HG03439 (cell line): ENCODE measurements at regions not wholly inside any gene's neighbourhood (a gene's known extent, or its start where the extent isn't known, plus 50 kb on each side); places are given as distances from the start of the nearest gene placed in this dataset.

Source experiments
- ATAC-seq: cut with Tn5 transposase; IDR thresholded peaks from one replicate; pipeline ENCODE4 v1.9.1; 2021; ENCODE audit warnings: mild to moderate bottlenecking, moderate library complexity; ENCODE audit not compliant: unreplicated experiment

DNA sequence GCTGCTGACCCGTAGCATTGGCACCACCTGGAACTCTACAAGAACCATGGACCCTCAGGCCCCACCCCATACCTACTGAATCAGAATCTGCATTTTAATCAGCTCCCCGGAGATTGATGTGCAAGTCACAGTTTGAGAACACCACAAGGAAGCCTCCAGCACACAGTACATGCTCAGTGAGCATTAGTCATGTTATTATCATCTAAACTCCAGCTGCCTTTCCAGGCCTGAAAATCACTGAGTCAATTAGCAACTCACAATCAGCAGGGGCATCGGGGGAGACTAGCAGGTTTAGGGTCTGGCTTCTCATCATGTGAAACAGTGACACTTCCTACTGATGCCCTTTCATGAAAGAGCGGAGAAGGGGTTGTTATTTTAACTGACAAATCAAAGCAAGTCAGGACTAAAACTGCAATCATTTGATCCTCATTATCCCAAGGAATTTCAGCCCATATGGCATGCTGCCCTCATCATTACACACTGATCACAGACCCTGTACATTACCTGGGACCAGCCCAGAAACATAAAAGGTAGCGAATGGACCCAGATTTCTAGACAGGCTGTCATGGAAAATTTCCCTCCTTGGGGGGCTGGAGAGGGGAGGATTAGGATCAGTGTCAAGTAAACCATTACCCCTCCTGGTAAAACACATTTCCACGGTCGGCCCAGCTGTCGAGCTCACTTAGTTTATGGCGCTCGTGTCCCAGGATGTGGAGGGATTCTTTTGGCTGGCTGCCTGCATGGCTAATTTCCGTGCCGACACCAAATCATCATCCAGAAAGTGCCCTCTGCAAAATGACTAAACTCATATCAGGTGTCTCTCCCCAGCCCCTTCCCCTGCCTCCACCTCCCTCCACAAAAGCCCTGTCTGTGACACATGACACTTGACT is 122.8 kb downstream of the PRLHR start:
- ATAC-seq, result no peak

DNA sequence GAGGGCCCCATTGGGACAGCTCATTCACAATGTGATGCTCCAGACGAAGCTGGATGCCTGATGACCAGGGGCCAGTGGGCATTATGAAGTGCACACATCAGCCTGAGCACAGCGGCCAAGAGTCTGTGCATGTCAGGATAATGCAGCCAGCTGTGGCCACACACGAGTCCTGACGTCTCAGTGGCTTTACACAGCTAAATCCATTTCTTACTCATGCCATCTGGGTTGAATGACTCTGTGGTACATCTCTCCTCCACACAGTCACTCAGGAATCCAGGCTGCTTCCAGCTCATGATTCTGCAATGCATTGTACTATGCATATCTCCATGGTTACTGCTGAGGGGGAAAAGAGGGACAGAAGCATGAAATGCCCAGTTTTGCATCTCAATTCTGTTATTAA is 123.6 kb downstream of the PRLHR start:
- ATAC-seq, result no peak

DNA sequence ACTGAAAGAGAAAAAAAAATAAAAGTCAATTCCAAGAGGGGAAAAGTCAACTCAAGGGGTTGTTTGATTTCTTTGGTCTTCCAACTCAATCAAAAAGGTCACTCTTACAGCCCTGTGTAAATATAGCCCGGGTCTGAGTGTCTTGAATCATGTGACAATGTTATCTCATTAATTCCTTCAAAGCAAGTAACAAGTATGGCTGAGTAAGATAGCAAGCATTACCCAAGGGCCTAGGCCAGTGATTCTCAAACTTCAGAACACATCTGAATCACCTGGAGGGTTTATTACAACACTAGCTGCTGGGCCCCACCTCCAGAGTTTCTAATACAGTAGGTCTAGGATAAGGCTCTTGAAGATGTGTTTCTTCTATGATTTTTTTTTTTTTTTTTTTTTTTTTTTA is 125.0 kb downstream of the PRLHR start:
- no peak for ATAC-seq

DNA sequence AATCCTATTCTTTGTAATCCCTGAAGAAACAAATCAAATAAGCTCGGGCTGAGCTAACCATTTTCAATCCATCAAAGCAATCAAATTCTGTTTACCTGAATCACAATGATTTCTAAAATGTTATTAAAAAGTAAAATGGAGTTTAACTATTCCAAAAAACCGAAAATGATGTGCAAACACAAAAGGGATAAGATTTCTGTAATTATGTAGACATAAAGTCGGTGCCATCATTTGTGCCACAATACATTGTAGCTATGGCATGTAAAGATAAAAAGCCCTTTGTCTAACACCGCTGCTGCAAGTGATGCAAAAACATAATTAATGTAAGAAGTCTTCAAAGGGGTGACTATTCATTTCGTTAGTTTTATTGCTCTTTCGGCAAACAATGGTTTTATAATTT is 125.1 kb upstream of the FAM204A start:
- no peak for ATAC-seq

DNA sequence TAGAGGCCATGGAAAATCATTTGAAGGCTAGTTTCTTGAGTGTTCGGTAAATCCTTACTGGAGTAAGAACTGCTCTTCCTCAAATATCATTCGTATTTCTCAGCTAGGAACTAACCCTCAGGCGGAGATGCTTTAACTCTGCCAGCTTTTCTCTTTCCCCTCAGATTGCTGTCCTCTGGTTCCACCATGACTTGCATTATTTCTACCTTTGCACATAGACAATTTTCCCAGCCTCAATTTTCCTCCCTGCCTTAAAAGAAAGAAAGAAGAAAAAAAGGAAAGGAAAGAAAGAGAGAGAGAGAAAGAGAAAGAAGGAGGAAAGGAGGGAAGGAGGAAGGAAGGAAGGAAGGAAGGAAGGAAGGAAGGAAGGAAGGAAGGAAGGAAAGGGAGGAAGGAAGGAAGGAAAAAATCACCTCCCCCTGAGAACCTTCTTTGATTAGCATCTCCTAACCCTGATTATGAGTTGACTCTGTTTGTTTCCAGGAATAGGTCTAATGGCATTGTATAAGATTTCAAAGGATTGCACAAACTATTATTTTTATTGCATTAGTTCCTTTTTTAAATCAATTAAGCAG is 123.3 kb upstream of the FAM204A start:
- no peak for ATAC-seq

DNA sequence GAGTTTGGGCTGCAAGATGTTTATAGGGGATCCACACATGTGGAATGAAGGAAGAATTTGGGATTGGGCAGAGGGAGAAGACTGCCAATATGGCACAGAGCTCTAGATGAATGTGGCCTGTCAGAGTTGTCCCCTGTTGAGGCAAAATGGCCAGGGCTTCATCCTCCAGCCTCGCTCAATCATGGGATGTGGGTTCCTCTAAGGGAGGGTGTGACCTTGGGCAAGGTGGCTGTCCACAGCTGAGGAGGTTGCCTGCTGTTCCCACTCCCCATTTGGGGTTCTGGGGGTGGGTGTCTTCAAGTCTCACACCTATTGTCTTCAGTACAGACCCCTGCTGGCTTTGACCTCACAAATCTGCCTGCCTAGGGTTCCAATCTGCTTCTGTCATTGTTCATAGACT is 121.6 kb upstream of the FAM204A start:
- no peak for ATAC-seq

- no peak for ATAC-seq
Measured at GRCh38 chr10:118462401-118462800, 120.3 kb upstream of the FAM204A start.

DNA sequence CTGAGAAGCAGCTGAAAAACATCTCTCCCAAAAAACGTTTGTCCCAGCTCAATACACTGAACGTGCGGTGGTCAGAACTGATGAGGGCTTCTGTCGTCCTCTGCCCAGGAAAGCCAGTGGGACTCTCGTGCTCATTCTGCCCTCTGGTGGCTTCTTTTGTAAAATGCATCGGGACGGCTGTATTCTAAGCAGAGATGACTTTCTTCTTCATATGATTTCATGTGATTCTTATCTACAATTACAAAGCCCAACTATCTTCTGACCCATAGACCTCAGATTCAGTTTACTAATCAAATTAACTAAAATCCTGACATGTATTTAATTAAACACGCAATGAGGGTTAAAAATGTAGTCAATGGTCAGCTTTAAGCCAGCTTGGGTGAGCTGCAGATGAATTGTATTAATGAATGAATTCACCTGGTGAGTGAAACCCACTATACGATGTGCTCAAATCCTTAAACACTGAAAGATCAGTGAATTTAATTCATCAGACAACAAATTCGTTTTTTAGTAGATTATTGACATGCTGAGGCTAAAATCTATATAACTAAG is 117.6 kb upstream of the FAM204A start:
- ATAC-seq, result peak; percentile 74

DNA sequence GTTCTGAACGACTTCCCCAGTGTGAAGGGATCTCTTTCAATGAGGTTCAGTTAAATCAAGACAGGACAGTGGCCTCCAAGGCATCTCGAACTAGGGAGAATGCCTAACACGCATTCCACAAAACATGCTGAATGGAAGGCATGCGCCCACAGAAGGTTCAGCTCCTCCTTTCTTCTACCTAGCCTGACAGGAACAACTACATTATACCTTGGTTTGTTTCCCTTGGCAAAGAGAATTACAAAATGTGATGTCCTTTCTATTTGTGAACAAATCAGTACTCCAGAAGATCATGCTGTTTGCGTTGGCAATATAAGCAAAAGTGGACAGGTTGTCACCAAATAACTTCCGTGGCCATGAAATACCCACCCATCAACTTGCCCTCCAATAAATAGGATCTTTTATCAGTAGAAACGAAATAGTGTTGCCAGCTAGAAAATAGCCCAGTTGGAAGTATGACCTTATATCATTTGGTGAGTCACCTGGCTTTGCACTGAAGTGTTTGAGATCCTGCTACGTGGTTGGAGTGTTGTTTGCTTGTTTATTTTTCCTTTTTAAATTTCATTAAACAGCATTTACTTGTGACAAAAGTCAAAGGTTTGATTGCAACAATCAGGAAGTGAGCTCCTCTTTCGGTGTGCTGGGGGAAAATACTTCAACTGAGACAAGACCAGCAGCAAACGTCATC is 117.0 kb upstream of the FAM204A start:
- no peak for ATAC-seq

DNA sequence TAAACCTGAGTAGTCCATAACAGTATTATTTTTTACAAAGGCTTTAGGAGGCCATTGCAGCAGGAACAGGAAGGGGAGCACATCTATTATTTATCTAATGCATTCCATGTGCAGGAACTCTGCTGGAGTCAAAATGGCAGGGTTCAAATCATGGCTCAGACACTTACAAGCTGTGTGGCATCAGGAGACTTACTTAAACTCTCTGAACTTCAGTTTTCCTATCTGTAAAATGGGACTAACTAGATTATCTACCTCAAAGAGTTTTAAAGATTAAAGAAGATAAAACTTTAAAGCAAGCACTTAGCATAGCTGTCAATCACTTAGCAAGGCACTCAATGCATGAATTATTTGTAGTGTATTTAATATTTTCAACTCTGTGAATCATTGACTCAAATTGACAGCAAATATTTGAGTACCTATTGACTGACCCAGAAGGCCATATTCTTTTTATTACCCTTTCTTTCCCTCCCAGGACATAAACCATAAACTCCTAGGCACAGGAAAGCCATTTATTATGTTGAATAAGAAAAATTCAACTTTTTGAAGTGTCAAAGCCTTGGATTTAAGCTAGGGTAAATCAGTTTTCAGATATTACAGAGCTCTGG is 115.8 kb upstream of the FAM204A start:
- ATAC-seq, result no peak

GRCh38 chr10:118455181-118455695 is 113.1 kb upstream of the FAM204A start:
- ATAC-seq, result no peak

GRCh38 chr10:118454211-118454610 is 112.1 kb upstream of the FAM204A start:
- ATAC-seq, result no peak

DNA sequence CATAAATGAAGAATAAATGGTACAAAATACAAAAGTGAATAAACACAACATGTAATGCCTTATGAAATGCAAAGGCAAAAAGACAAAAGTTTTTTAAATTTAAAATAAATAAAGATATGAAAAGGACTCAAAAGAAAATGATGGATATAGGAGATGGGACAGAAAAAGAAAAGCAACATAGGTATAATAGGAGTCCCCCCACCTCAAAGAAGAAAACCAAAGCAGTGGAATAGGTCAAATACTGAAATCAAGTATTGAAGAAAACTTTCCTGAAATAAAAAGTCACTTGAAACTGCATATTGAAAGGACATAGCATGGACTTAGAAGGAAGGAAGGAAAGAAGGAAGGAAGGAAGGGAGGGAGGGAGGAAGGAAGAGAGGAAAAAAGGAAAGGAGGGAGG is 110.0 kb upstream of the FAM204A start:
- ATAC-seq, result no peak

GRCh38 chr10:118449521-118449920 is 107.4 kb upstream of the FAM204A start:
- no peak for ATAC-seq

DNA sequence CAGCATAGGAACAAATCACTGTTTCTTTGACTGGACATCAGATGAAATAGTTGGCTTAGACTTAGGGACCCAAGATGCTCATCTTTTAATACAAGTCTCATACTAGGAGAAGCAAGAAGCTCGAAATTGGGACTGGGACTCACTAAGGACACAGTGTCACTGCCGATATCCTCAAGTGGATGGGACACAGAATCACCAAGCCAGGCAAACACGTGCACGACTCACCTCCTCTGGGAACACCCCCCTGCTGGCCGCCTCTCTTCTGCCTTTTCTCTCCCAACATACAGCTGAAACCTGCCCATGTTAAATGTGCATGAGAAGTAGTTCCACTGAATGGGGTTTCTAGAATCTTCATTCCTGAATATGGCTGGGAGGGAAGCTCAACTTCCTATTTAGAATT is 106.6 kb upstream of the FAM204A start:
- ATAC-seq, result no peak

DNA sequence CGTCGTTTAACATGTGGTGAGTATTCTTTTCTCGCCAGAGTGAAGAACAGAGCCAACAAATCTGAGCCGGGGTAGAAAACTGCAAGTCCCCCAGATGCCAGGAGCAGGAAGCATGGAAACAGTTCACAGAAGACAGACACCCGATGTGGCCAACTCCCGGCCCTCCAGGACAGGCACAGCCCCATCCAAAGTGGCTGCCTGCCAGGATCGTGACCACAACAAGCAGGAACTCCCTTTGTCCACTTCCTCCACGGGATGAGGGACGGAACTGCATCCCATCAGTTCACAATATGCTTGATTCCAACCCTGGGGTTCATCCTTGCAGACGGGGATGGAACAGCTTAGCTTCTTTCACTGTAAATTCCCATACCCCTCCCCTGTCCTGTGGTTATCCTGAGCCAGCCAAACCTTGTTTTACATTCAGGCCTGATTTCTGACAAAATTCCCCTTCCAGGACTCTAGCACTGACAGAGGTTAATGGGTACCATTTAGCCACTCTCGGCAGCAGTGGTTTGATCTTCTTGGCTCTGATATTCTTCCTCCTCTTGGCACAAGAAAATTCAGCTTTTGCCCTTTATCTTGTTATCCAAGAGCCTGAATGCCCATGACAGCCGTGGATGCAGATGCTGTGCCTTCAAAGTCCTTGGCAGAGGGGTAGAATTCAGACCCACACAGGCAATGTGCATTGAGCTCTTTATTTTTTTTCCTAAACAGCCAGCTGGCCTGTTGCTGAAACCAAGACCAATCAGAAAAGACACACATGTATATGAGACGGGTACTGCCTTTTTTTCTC is 105.5 kb upstream of the FAM204A start:
- no peak for ATAC-seq

DNA sequence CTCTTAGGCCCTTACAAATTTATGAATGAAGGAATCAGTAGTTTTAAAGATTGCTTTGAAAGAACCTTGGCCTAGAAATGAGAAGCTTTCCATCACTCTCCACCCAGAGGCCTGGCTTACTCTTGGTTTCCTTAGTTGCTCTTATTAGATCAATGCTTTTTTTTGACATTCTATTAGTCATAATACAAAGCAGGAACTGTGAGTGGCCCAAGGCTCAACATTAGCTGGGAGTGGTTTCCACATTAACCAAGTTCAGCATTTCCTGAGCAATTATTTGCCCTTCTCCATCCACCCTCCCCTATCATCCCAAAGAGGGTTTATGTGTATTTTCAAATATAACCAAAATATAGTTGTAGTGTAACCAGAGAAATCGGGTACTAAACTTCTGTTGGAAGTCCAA is 103.4 kb upstream of the FAM204A start:
- ATAC-seq, result no peak

DNA sequence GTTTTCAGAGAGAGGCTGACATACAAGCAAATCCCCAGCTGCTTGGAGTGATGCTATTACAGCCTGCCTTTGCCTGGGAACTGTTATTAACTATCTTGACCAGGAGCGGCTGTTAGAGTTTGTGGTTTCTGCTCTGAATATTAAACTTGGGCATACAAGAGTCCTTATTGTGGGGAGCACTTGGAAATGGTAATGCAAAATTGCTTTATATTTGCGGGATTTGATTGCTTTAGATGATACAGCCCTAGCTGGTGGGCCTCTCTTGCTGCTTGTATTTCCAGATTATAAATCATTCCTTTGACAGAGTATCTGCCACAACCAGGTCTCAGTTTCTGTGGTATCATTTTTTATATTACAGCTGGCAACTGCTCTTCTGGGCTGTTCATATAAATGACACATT is 101.9 kb upstream of the FAM204A start:
- ATAC-seq, result no peak

GRCh38 chr10:118442032-118442431 is 99.9 kb upstream of the FAM204A start:
- ATAC-seq, result no peak

DNA sequence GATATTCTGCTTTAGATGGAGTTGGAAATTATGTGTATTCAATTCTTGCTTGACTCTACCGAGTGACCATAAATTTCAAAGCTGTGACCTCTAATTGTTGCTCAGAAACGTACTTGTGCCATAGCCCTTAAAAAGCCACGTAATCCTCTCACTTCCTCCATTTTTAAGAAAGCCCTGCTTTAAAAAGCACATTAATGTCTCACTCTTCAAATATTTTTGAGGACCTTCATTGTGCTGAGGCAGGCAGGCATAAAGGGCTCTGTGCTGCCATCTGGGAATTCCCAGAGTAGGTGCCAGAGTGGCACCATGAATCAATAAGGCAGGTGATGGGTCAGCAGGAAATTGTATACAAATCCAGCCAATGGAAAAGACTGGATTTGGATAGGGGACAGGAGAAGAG is 97.7 kb upstream of the FAM204A start:
- no peak for ATAC-seq
